NCI-H187 (cell line): ENCODE measurements at regions not wholly inside any gene's neighbourhood (a gene's known extent, or its start where the extent isn't known, plus 50 kb on each side); places are given as distances from the start of the nearest gene placed in this dataset.
"Not testable (repeated sequence)": the region's sequence is repeated elsewhere in the genome, so short reads cannot be mapped to it uniquely, and the experiment has no call there.

Experiments
- DNase-seq, 2 experiments: peaks; one replicate each; lab custom pipeline; 2025; lab: John Stamatoyannopoulos, UW

DNA sequence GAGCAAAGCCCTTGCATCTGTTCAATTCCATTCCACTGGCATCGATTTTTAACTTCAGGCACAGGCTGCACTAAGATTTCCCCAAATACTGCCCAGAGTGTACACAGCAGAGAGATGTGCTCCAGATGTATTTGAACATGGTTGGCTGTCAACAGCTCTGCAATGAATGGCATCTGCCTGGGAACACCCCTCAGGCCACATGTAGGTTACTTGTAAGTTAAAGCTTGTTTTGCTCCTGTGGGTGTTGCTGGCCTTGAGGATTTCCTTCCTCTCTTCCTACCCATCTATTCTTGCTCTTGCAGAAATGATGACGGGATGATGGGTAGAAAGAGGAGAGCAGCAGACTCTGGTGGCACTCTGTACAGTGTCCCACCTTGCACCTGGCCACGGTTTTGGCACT is 69.3 kb upstream of the HELT start:
- DNase-seq = no peak

DNA sequence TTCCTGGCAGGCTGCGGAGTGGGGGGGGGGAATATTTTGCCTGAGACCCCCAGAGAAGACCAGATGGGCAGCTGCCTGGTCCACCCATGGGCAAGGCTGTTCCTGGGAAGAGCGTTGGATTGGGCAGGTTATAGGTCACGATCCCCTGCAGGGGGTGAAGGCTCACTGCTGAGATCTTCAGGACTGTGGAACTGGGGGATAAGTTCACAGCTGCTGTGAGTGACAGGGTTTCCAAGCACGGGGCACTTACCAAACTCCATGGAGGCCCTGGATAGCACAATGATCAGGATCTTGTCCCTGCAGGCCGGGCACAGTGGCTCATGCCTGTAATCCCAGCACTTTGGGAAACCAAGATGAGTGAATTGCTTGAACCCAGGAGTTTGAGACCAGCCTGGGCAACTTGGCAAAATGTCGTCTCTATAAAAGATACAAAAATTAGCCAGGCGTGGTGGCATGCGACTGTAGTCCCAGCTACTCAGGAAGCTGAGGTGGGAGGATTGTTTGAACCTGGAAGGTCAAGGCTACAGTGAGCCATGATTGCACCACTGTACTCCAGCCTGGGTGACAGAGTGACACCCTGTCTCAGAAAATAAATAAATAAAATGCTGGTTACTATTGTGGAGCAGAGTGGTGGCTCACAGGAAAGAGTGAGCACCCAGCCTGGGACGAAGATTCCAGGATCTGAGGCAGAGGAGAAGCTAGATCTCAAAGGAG is 68.0 kb upstream of the HELT start:
- DNase-seq = no peak

DNA sequence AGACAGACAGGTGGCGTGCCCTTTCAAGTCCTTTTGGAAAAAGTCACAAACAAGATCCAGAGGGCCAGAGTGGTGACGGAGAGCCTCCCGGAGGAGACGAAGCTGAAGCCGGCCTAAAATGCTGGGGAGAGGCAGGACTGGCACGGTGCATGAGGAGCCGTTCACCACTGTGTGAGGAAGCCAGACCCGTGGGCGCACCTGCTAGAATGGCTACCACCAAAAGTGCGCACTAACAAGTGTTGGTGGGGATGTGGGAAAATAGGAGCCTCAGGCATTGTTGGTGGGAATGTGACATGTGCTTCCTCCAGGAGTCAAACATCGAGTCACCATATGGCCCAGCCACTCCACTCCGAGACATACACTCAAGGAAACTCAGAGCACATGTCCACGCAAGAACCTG is 67.4 kb upstream of the HELT start:
- DNase-seq = no peak

DNA sequence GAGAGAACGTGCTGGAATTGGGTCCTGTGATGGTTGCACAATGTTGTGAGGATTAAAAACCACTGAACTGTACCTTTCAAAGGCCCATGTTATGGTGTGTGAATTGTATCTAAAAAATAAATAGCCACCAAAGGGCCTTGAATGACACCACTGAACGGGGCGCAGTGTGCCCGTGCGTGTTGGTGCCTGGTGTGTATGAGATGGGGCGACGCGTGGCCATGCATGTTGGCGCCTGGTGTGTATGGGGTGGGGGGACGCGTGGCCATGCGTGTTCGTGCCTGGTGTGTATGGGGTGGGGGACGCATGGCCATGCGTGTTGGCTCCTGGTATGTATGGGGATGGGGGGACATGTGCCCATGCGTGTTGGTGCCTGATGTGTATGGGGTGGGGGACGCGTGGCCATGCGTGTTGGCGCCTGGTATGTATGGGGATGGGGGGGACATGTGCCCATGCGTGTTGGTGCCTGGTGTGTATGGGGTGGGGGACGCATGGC is 66.6 kb upstream of the HELT start:
- no peak for DNase-seq

DNA sequence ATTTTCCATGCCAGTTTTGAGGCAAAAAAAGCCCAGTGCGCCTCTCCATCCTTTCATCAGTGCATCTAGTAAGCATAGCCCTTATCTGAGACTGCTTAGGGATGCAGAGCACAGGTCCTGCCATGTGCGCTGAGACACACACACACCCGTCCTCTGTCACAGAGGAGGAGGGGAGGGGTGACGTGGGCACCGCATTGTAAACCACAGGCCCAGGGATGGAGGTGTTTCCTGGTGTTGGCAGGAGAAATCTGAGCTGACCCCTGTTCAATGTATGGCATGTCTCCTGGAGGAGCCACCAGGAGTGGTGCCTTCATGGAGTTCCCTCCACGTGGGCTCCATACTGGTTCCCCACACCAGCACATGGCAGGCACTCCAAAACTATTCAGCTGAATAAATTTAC is 65.8 kb upstream of the HELT start:
- no peak for DNase-seq

GRCh38 chr4:184953421-184953945 is 64.8 kb upstream of the HELT start:
- no peak for DNase-seq

- no peak for DNase-seq
These were observed 64.3 kb upstream of the HELT start for GRCh38 chr4:184953971-184954370.

GRCh38 chr4:184954482-184954881 is 63.8 kb upstream of the HELT start:
- DNase-seq = no peak

DNA sequence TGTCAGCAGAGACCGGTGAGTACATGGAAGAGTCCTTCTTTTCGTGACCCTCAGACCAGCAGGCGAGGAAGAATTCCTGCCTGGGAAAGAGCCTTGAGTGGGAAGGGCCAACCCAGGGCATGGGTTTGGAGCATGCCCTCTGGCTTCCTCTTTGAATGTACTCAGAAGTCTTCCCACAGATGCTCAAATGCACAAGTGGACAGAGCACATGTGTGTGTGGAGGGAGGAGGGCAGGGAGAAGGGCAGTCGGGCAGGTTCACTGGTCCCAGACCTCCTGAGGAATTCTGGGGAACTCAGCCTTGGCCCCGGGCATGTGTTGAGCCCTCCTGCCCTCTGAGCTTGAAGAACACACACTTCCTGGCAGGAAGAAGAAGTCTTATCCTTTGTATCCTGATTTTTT is 63.2 kb upstream of the HELT start:
- no peak for DNase-seq

- no peak for DNase-seq
These were observed 62.7 kb upstream of the HELT start for GRCh38 chr4:184955636-184956035.

DNA sequence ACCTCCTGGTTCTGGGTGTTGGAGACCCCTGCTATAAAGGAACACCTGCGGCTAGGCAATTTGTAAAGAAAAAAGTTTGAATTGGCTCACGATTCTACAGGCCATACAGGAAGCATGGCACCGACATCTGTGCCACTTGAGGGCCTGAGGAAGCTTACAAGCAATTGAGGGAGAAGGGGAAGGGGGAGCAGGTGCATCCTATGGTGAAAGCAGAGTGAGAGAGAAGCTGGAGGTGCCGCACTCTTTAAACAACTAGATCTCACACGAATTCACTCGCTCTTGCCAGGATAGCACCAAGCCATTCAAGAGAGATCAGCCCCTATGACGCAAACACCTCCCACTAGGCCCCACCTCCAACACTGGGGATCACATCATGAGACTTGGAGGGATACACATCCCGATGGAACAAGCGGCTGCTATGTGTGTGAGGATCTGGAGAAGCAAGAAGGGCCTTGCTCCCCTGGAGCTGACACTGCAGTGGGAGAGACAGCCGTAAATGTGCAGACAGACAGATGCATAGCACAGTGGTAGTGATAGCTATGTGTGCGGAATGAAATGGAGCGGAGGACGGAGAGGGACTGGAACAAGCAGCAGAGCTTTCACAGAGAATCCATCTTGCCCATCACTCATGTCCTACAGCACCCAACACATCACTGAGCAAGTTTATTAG is 60.7 kb upstream of the HELT start:
- no peak for DNase-seq

DNA sequence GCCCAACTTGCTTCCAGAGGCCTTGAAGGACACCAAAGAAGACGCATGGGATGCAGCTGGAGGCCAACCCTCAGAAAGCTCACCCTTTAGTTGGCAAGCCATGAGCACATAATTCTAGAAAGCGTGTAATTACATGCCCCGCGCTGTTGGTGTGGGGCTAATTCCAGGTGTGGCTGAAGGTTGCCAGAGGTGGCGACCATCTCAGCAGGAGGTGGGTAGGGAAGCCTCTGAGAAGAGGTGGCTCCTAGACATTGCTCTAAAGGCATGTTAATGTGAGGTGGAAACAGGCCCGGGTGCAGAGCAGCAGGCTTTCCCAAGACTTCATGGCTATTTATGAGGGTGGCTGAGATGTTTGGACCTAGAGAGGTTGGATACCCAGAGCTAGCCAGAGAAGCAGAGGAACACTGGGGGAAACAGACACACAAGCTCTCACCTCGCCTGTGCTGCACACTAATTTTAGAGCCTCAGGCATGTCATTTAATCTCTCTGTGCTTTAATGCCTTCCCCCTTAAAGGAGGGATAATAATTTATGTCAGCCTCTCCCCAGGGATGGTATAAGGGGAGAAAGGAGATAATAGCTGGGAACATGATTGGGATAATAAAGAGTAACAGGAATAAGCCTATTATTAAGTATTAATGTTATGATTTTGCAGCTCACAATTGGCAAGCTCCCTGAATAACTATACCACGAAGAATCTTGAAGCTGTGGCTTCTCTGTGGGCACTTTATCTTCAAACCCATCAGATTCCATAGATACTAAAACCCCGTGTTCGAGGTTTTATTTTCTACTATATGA is 60.0 kb upstream of the HELT start:
- DNase-seq = no peak

DNA sequence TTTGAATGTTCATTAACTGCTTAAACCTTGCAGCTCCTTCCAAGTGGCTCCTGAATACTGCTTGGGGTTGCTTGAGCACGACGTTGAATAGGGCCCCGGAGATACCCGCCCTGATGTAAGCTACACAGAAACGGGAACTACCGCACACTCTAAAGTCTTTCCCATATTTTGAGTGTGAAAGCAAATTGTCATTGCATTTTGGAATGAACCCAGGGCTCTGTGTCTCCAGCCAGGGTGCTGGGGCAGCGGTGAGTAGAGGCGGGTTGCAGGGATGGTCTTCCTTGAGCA is 59.4 kb upstream of the HELT start:
- DNase-seq = no peak

DNA sequence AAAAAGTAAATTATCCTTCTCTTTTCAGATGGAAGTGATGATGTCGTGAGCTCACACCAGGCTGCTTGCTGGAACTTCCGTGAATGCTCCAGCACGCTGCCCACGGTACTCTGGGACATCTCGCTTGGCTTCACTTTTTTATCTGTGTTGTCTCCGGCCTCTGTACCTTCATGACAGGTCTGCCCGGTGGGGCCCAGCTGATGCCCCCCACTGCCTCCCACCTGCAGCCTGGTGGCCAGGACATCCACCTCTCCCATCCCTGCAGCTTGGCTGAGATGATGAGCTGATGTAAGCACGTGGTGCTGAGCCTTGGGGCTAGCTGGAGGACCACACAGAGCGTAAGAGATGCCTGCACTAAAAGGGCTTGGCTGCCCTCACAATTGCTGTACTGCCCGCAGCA is 59.0 kb upstream of the HELT start:
- DNase-seq = no peak

- no peak for DNase-seq
These were observed 58.5 kb upstream of the HELT start for GRCh38 chr4:184959786-184960185.

- no peak for DNase-seq
These were observed 57.8 kb upstream of the HELT start for GRCh38 chr4:184960505-184960971.

GRCh38 chr4:184961660-184962059 is 56.6 kb upstream of the HELT start:
- peak; percentile 68 to 81 for DNase-seq

- no peak for DNase-seq
These were observed 56.1 kb upstream of the HELT start for GRCh38 chr4:184962125-184962638.

DNA sequence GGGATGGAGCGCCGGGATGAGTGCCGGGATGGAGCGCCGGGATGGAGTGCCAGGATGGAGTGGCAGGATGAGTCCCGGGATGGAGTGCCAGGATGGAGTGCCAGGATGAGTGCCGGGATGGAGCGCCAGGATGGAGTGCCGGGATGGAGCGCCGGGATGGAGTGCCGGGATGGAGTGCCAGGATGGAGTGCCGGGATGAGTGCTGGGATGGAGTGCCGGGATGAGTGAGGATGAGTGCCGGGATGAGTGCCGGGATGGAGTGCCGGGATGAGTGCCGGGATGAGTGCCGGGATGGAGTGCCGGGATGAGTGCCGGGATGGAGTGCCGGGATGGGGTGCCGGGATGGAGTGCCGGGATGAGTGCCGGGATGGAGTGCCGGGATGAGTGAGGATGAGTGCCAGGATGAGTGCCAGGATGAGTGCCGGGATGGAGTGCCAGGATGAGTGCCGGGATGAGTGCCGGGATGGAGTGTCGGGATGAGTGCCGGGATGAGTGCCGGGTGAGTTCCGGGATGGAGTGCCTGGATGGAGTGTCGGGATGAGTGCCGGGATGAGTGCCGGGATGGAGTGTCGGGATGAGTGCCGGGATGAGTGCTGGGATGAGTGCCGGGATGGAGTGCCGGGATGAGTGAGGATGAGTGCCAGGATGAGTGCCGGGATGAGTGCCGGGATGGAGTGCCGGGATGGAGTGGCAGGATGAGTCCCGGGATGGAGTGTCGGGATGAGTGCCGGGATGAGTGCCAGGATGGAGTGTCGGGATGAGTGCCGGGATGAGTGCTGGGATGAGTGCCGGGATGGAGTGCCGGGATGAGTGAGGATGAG is 52.9 kb upstream of the HELT start:
- not testable (repeated sequence) for DNase-seq

DNA sequence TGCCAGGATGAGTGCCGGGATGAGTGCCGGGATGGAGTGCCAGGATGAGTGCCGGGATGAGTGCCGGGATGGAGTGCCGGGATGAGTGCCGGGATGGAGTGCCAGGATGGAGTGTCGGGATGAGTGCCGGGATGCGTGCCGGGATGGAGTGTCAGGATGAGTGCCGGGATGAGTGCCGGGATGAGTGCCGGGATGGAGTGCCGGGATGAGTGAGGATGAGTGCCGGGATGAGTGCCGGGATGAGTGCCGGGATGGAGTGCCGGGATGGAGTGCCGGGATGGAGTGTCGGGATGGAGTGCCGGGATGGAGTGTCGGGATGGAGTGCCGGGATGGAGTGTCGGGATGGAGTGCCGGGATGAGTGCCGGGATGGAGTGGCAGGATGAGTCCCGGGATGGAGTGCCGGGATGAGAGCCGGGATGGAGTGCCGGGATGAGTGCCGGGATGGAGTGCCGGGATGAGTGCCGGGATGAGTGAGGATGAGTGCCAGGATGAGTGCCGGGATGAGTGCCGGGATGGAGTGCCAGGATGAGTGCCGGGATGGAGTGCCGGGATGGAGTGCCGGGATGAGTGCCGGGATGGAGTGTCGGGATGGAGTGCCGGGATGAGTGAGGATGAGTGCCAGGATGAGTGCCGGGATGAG is 52.1 kb upstream of the HELT start:
- not testable (repeated sequence) for DNase-seq

GRCh38 chr4:184967699-184968098 is 50.6 kb upstream of the HELT start:
- DNase-seq = not testable (repeated sequence)
